ENCODE measurements at regions not wholly inside any gene's neighbourhood (a gene's known extent, or its start where the extent isn't known, plus 50 kb on each side); places are given as distances from the start of the nearest gene placed in this dataset.

GRCh38 chr19:28028881-28029444 lies 1184.0 kb downstream of the UQCRFS1 start:
- in situ Hi-C loops (cut with HindIII; ENCODE audit: low sequenced_read_pairs), result no loop called here
- no peak for TF ChIP-seq CTCF (IDR thresholded peaks at IDR 0.05; ENCODE audit: low read depth, low read length)
- no peak overlapping the region for H3K4me3 ChIP-seq (ENCODE audit: low read depth, low read length)
- no peak for DNase-seq (ENCODE audit: low read depth, low spot score)

GRCh38 chr19:28027116-28027515 lies 1185.8 kb downstream of the UQCRFS1 start:
- in situ Hi-C loops (cut with HindIII; ENCODE audit: low sequenced_read_pairs), result no loop called here
- no peak for DNase-seq (ENCODE audit: low read depth, low spot score)
- no peak for TF ChIP-seq CTCF (IDR thresholded peaks at IDR 0.05; ENCODE audit: low read depth, low read length)
- no peak overlapping the region for H3K4me3 ChIP-seq (ENCODE audit: low read depth, low read length)

GRCh38 chr19:28026636-28027035 lies 1186.3 kb downstream of the UQCRFS1 start:
- H3K4me3 ChIP-seq (ENCODE audit: low read depth, low read length), result no peak overlapping the region
- TF ChIP-seq CTCF (IDR thresholded peaks at IDR 0.05; ENCODE audit: low read depth, low read length), result no peak
- in situ Hi-C loops (cut with HindIII; ENCODE audit: low sequenced_read_pairs), result no loop called here
- no peak for DNase-seq (ENCODE audit: low read depth, low spot score)

- in situ Hi-C loops (cut with HindIII; ENCODE audit: low sequenced_read_pairs), result no loop called here
- TF ChIP-seq CTCF (IDR thresholded peaks at IDR 0.05; ENCODE audit: low read depth, low read length), result no peak
- H3K4me3 ChIP-seq (ENCODE audit: low read depth, low read length), result no peak overlapping the region
- no peak for DNase-seq (ENCODE audit: low read depth, low spot score)
Observed at GRCh38 chr19:28024920-28025319, 1188.0 kb downstream of the UQCRFS1 start.

- in situ Hi-C loops (cut with HindIII; ENCODE audit: low sequenced_read_pairs), result no loop called here
- peak; percentile 61 for DNase-seq (ENCODE audit: low read depth, low spot score)
- no peak overlapping the region for H3K4me3 ChIP-seq (ENCODE audit: low read depth, low read length)
- TF ChIP-seq CTCF (IDR thresholded peaks at IDR 0.05; ENCODE audit: low read depth, low read length), result no peak
Observed at GRCh38 chr19:28023064-28023463, 1189.9 kb downstream of the UQCRFS1 start.

- no peak for DNase-seq (ENCODE audit: low read depth, low spot score)
- in situ Hi-C loops (cut with HindIII; ENCODE audit: low sequenced_read_pairs), result no loop called here
- no peak overlapping the region for H3K4me3 ChIP-seq (ENCODE audit: low read depth, low read length)
- TF ChIP-seq CTCF (IDR thresholded peaks at IDR 0.05; ENCODE audit: low read depth, low read length), result no peak
Observed at GRCh38 chr19:28022506-28022905, 1190.4 kb downstream of the UQCRFS1 start.

All from astrocyte of the spinal cord (primary cell).